ENCODE measurements at regions not wholly inside any gene's neighbourhood (a gene's known extent, or its start where the extent isn't known, plus 50 kb on each side); places are given as distances from the start of the nearest gene placed in this dataset.

DNA sequence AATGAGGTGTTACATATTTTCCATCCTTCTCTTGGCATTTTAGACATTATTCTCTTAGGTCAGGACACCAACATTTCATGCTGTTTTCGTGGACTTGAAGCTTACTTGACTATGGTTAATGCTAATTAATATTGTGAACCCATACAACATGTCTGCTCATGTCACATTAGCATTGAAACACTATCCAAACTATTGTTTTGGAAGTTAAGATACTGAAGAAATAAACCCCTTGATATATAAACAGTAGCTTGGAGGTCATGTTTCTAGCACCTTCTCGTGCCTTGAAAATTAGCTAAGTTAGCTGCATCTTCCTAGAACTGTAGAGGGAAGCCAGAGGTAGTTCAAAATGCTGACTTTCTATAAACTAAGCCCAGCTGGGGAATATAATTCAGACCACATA is 288.8 kb downstream of the LTN1 start:
- TF ChIP-seq, protein P1, sequence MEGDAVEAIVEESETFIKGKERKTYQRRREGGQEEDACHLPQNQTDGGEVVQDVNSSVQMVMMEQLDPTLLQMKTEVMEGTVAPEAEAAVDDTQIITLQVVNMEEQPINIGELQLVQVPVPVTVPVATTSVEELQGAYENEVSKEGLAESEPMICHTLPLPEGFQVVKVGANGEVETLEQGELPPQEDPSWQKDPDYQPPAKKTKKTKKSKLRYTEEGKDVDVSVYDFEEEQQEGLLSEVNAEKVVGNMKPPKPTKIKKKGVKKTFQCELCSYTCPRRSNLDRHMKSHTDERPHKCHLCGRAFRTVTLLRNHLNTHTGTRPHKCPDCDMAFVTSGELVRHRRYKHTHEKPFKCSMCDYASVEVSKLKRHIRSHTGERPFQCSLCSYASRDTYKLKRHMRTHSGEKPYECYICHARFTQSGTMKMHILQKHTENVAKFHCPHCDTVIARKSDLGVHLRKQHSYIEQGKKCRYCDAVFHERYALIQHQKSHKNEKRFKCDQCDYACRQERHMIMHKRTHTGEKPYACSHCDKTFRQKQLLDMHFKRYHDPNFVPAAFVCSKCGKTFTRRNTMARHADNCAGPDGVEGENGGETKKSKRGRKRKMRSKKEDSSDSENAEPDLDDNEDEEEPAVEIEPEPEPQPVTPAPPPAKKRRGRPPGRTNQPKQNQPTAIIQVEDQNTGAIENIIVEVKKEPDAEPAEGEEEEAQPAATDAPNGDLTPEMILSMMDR (IDR thresholded peaks at IDR 0.05; ENCODE audit: low read depth, low read length), result no peak
- TF ChIP-seq POLR2A (IDR thresholded peaks at IDR 0.05; ENCODE audit: extremely low read depth, insufficient read length), result no peak
- no peak for TF ChIP-seq MYC (IDR thresholded peaks at IDR 0.05; ENCODE audit: low read depth, low read length)
- TF ChIP-seq, protein P2, sequence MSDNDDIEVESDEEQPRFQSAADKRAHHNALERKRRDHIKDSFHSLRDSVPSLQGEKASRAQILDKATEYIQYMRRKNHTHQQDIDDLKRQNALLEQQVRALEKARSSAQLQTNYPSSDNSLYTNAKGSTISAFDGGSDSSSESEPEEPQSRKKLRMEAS (IDR thresholded peaks at IDR 0.05; ENCODE audit: low read depth, low read length), result no peak

Data from NB4 (cell line).